ENCODE measurements at regions not wholly inside any gene's neighbourhood (a gene's known extent, or its start where the extent isn't known, plus 50 kb on each side); places are given as distances from the start of the nearest gene placed in this dataset.

GRCh38 chr9:89841456-89841855, 236.6 kb downstream of the GADD45G start:
- peaks cover under 1 to 15% (median 6%) of the 10 kb centered on the region in 3 donors for H3K27me3 Mint-ChIP-seq (ENCODE audit: low read depth in 3 of 3)
- whole genome bisulfite sequencing (ENCODE audit: insufficient coverage) = 94% methylated on average over 5 of the region's 5 CpGs

GRCh38 chr9:89842267-89842768, 237.5 kb downstream of the GADD45G start:
- Mint-ChIP-seq H3K27me3 (ENCODE audit: low read depth in 3 of 3) (peaks cover 0 to 8% (median 6%) of the 10 kb centered on the region in 3 donors), H3K4me3 (no peak overlapping the region), H3K27ac (no peak overlapping the region), H3K9me3 (no peaks in the 10 kb centered on the region), H3K4me1 (peaks cover 2% of the 10 kb centered on the region), H3K36me3 (no peaks in the 10 kb centered on the region)
- DNase-seq = no peak
- no peaks in the 10 kb centered on the region for H3K4me1 ChIP-seq (ENCODE audit: control insufficient read depth in 1 of 2, insufficient read depth in 2 of 2, low read length in 2 of 2)
- H4K20me1 ChIP-seq (ENCODE audit: insufficient read depth, low read length) = no peaks in the 10 kb centered on the region
- 56% methylated on average over 5 of the region's 8 CpGs for WGBS (ENCODE audit: insufficient coverage)
- no peaks in the 10 kb centered on the region for H3K9me3 ChIP-seq (replicated peaks in 1 of 2; ENCODE audit: control insufficient read depth in 1 of 2, insufficient read depth in 1 of 2, low read length in 2 of 2)
- H3K9ac ChIP-seq (ENCODE audit: insufficient read depth, low read length, poor library complexity, severe bottlenecking) = no peak overlapping the region
- TF ChIP-seq CTCF (IDR thresholded peaks at IDR 0.05) = no peak
- no peak overlapping the region for H2AFZ ChIP-seq (ENCODE audit: insufficient read depth, low read depth, low read length, poor library complexity, severe bottlenecking)
- H3K79me2 ChIP-seq (ENCODE audit: insufficient read depth, low read length) = no peaks in the 10 kb centered on the region
- no peaks in the 10 kb centered on the region for H3K27me3 ChIP-seq (ENCODE audit: control insufficient read depth in 2 of 2, insufficient read depth in 2 of 2, low read length in 2 of 2)
- H3K36me3 ChIP-seq (replicated peaks in 1 of 2; ENCODE audit: control insufficient read depth in 1 of 2, insufficient read depth in 2 of 2, low read length in 2 of 2) = no peaks in the 10 kb centered on the region
- H3K27ac ChIP-seq (ENCODE audit: low read depth in 1 of 2, low read length in 2 of 2) = no peak overlapping the region
- intact Hi-C loops (cut with micrococcal nuclease) = no loop called here
- H3K4me3 ChIP-seq (replicated peaks in 1 of 3; ENCODE audit: low read depth in 2 of 3, low read length in 3 of 3) = no peak overlapping the region
- H3K4me2 ChIP-seq (replicated peaks; ENCODE audit: extremely low read depth, low read length, poor library complexity, severe bottlenecking) = no peak overlapping the region

More at GRCh38 chr9:89841456-89841855, 236.6 kb downstream of the GADD45G start:
- H3K4me3 ChIP-seq (replicated peaks in 1 of 3; ENCODE audit: low read depth in 2 of 3, low read length in 3 of 3) = no peak overlapping the region
- H3K27ac ChIP-seq (ENCODE audit: low read depth in 1 of 2, low read length in 2 of 2) = no peak overlapping the region
- H3K27ac Mint-ChIP-seq = no peak overlapping the region
- no peaks in the 10 kb centered on the region for H3K4me1 ChIP-seq (ENCODE audit: control insufficient read depth in 1 of 2, insufficient read depth in 2 of 2, low read length in 2 of 2)
- H3K4me1 Mint-ChIP-seq = peaks cover 2% of the 10 kb centered on the region
- H3K36me3 ChIP-seq (replicated peaks in 1 of 2; ENCODE audit: control insufficient read depth in 1 of 2, insufficient read depth in 2 of 2, low read length in 2 of 2) = no peaks in the 10 kb centered on the region
- H3K9me3 ChIP-seq (replicated peaks in 1 of 2; ENCODE audit: control insufficient read depth in 1 of 2, insufficient read depth in 1 of 2, low read length in 2 of 2) = no peaks in the 10 kb centered on the region
- no peaks in the 10 kb centered on the region for H3K27me3 ChIP-seq (ENCODE audit: control insufficient read depth in 2 of 2, insufficient read depth in 2 of 2, low read length in 2 of 2)
- H3K4me3 Mint-ChIP-seq = no peak overlapping the region
- no peak for TF ChIP-seq CTCF (IDR thresholded peaks at IDR 0.05)
- no peaks in the 10 kb centered on the region for H4K20me1 ChIP-seq (ENCODE audit: insufficient read depth, low read length)
- H3K9ac ChIP-seq (ENCODE audit: insufficient read depth, low read length, poor library complexity, severe bottlenecking) = no peak overlapping the region
- no peak for DNase-seq
- no peaks in the 10 kb centered on the region for H3K36me3 Mint-ChIP-seq
- intact Hi-C loops (cut with micrococcal nuclease) = no loop called here
- no peaks in the 10 kb centered on the region for H3K9me3 Mint-ChIP-seq
- no peak overlapping the region for H2AFZ ChIP-seq (ENCODE audit: insufficient read depth, low read depth, low read length, poor library complexity, severe bottlenecking)
- H3K79me2 ChIP-seq (ENCODE audit: insufficient read depth, low read length) = no peaks in the 10 kb centered on the region
- no peak overlapping the region for H3K4me2 ChIP-seq (replicated peaks; ENCODE audit: extremely low read depth, low read length, poor library complexity, severe bottlenecking)
